GM19351 (cell line): ENCODE measurements at regions not wholly inside any gene's neighbourhood (a gene's known extent, or its start where the extent isn't known, plus 50 kb on each side); places are given as distances from the start of the nearest gene placed in this dataset.
"Not testable (repeated sequence)": the region's sequence is repeated elsewhere in the genome, so short reads cannot be mapped to it uniquely, and the experiment has no call there.

Source experiments
- ATAC-seq: cut with Tn5 transposase; IDR thresholded peaks from one replicate; pipeline ENCODE4 v1.9.1; 2021; ENCODE audit warnings: mild to moderate bottlenecking, moderate library complexity; ENCODE audit not compliant: unreplicated experiment

GRCh38 chr9:94188246-94188645 lies 70.9 kb upstream of the ZNF169 start:
- ATAC-seq: no peak

GRCh38 chr9:94191706-94192105 lies 67.4 kb upstream of the ZNF169 start:
- not testable (repeated sequence) for ATAC-seq

GRCh38 chr9:94198414-94198813 lies 60.7 kb upstream of the ZNF169 start:
- ATAC-seq: no peak

- ATAC-seq: no peak
These were observed 59.3 kb upstream of the ZNF169 start for GRCh38 chr9:94199776-94200175.

- ATAC-seq: no peak
These were observed 54.9 kb upstream of the ZNF169 start for GRCh38 chr9:94204174-94204573.

- ATAC-seq: no peak
These were observed 51.3 kb upstream of the ZNF169 start for GRCh38 chr9:94207781-94208180.
